Mammary epithelial cell (primary cell): ENCODE measurements at regions not wholly inside any gene's neighbourhood (a gene's known extent, or its start where the extent isn't known, plus 50 kb on each side); places are given as distances from the start of the nearest gene placed in this dataset.

Experiments used
- EZH2 ChIP-seq: IDR thresholded peaks from 2 replicates; pipeline ENCODE4 v1.6.1; 2012; ENCODE audit warnings: low read length, inconsistent platforms, borderline replicate concordance
- TF ChIP-seq, protein P1 (sequence below), 2 donors: IDR thresholded peaks in 1 of 2; conservative IDR thresholded peaks in 1 of 2; 2 replicates each; pipeline ENCODE4 v1.5.1; 2011 to 2012; ENCODE audit warnings: inconsistent platforms in 2 of 2, low read length in 2 of 2, mild to moderate bottlenecking in 2 of 2, control low read depth in 1 of 2, low read depth in 1 of 2; ENCODE audit not compliant: insufficient read depth in 1 of 2; ENCODE audit errors: extremely low read depth in 1 of 2

DNA sequence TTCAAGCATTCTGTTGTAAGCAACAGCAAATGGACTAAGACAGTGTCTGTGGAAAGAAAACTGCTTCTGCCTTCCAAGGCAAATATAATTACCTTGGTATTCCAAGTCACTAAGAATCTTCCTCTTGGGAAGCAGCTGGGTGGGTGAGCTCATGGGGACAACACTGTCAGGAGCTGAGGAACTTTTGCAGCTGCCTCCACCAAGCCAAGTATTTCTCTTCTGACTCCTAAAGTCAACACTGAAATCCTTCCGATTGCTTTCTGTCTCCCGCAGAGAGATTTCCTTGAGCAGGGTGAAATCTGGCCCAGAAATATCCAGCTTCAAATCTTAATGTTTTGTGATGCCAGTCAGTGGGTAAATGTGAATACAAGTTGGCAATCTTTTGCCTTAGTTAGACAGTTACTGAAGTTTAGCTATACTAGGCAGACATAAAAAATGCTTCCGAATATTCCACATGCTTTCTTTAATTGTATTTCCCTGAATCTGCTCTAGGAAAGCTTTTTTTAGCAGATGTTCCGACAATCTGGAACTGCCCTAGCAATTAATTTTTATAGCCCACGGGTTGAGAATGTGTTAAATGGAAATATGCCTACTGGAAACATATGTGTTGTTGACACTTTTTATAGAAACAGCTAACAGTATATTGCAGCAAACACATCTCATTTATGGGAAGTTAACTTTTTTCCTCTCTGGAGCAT, 369.9 kb upstream of the DAB2 start:
- TF ChIP-seq, protein P1, sequence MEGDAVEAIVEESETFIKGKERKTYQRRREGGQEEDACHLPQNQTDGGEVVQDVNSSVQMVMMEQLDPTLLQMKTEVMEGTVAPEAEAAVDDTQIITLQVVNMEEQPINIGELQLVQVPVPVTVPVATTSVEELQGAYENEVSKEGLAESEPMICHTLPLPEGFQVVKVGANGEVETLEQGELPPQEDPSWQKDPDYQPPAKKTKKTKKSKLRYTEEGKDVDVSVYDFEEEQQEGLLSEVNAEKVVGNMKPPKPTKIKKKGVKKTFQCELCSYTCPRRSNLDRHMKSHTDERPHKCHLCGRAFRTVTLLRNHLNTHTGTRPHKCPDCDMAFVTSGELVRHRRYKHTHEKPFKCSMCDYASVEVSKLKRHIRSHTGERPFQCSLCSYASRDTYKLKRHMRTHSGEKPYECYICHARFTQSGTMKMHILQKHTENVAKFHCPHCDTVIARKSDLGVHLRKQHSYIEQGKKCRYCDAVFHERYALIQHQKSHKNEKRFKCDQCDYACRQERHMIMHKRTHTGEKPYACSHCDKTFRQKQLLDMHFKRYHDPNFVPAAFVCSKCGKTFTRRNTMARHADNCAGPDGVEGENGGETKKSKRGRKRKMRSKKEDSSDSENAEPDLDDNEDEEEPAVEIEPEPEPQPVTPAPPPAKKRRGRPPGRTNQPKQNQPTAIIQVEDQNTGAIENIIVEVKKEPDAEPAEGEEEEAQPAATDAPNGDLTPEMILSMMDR (conservative IDR thresholded peaks at IDR 0.05 in 1 of 2, IDR thresholded peaks at IDR 0.05 in 1 of 2; ENCODE audit: extremely low read depth in 1 of 2, insufficient read depth in 1 of 2, low read depth in 1 of 2, low read length in 2 of 2): no peak
- TF ChIP-seq EZH2: no peak
